ENCODE measurements at regions not wholly inside any gene's neighbourhood (a gene's known extent, or its start where the extent isn't known, plus 50 kb on each side); places are given as distances from the start of the nearest gene placed in this dataset.
"Not testable (repeated sequence)": the region's sequence is repeated elsewhere in the genome, so short reads cannot be mapped to it uniquely, and the experiment has no call there.

- H3K4me1 ChIP-seq (replicated peaks in 1 of 2); intact Hi-C loops (cut with DNase I); H3K36me3 ChIP-seq (replicated peaks in 1 of 2); H3K27ac ChIP-seq; H3K4me3 ChIP-seq; H3K9me3 ChIP-seq (replicated peaks in 1 of 3); DNase-seq; H3K27me3 ChIP-seq: not testable (repeated sequence)
- 75 to 85% (median 82%) methylated on average over 10 to 12 of the region's 12 CpGs for WGBS, 4 donors
These were observed 50.4 kb upstream of the TTC34 start for GRCh38 chr1:2851918-2852317.

DNA sequence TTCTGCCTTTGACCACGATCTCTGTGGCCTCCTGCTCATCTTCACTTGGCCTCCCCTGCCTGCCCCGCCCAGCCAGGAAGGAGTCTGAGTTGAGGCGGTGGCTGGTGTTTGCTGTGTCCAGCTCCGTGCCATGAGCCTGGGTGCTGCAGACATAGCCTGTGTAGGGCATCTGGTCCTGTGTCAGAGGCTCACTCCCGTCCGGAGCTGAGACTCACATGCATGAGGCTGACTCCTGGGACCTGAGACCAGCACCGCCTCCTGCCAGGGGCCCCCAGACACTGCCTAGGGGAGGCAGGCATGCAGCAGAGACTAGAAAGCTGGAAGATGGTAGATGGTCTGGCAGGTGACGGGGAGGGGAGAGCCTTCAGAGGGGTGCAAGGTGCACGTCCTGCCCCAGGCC, 52.2 kb upstream of the TTC34 start:
- Histone ChIP-seq H3K27me3 (peaks cover 15% of the 10 kb centered on the region), H3K9me3 (replicated peaks in 1 of 3) (no peaks in the 10 kb centered on the region), H3K36me3 (replicated peaks in 1 of 2) (no peaks in the 10 kb centered on the region), H3K4me3 (no peak overlapping the region), H3K4me1 (replicated peaks in 1 of 2) (no peaks in the 10 kb centered on the region), H3K27ac (no peak overlapping the region)
- DNase-seq: no peak
- no peak for TF ChIP-seq CTCF (IDR thresholded peaks at IDR 0.05)
- TF ChIP-seq POLR2A (IDR thresholded peaks at IDR 0.05): no peak
- intact Hi-C loops (cut with DNase I): no loop called here
- WGBS, 4 donors: 56 to 72% (median 59%) methylated on average over 4 to 9 of the region's 9 CpGs

GRCh38 chr1:2854151-2854550, 52.7 kb upstream of the TTC34 start:
- no peak overlapping the region for H3K27ac ChIP-seq
- H3K9me3 ChIP-seq (replicated peaks in 1 of 3): no peaks in the 10 kb centered on the region
- no peak for DNase-seq
- no peaks in the 10 kb centered on the region for H3K4me1 ChIP-seq (replicated peaks in 1 of 2)
- intact Hi-C loops (cut with DNase I): no loop called here
- 74 to 84% (median 81%) methylated on average over 12 to 13 of the region's 13 CpGs for WGBS, 4 donors
- TF ChIP-seq CTCF (IDR thresholded peaks at IDR 0.05): no peak
- TF ChIP-seq POLR2A (IDR thresholded peaks at IDR 0.05): no peak
- H3K4me3 ChIP-seq: no peak overlapping the region
- H3K27me3 ChIP-seq: peaks cover 15% of the 10 kb centered on the region
- H3K36me3 ChIP-seq (replicated peaks in 1 of 2): no peaks in the 10 kb centered on the region

- WGBS, 4 donors: 53 to 69% (median 63%) methylated on average over 3 to 11 of the region's 11 CpGs
- no peaks in the 10 kb centered on the region for H3K36me3 ChIP-seq (replicated peaks in 1 of 2)
- peaks cover 15% of the 10 kb centered on the region for H3K27me3 ChIP-seq
- no peaks in the 10 kb centered on the region for H3K9me3 ChIP-seq (replicated peaks in 1 of 3)
- TF ChIP-seq CTCF (IDR thresholded peaks at IDR 0.05): no peak
- no peak for TF ChIP-seq POLR2A (IDR thresholded peaks at IDR 0.05)
- intact Hi-C loops (cut with DNase I): no loop called here
- no peak overlapping the region for H3K27ac ChIP-seq
- no peak overlapping the region for H3K4me3 ChIP-seq
- DNase-seq: no peak
- H3K4me1 ChIP-seq (replicated peaks in 1 of 2): no peaks in the 10 kb centered on the region
These were observed 53.1 kb upstream of the TTC34 start for GRCh38 chr1:2854611-2855010.

GRCh38 chr1:2855206-2856065, 53.9 kb upstream of the TTC34 start:
- no peak for DNase-seq
- WGBS, 4 donors: 73 to 79% (median 76%) methylated on average over 51 to 57 of the region's 57 CpGs
- no peak for TF ChIP-seq CTCF (IDR thresholded peaks at IDR 0.05)
- no peak for TF ChIP-seq POLR2A (IDR thresholded peaks at IDR 0.05)
- peaks cover 15% of the 10 kb centered on the region for H3K27me3 ChIP-seq
- H3K9me3 ChIP-seq (replicated peaks in 1 of 3): no peaks in the 10 kb centered on the region
- no peaks in the 10 kb centered on the region for H3K4me1 ChIP-seq (replicated peaks in 1 of 2)
- intact Hi-C loops (cut with DNase I): no loop called here
- no peak overlapping the region for H3K27ac ChIP-seq
- H3K4me3 ChIP-seq: no peak overlapping the region
- no peaks in the 10 kb centered on the region for H3K36me3 ChIP-seq (replicated peaks in 1 of 2)

Measured in adrenal gland (tissue), 9 donors.